Duodenal mucosa (tissue), 2 donors: ENCODE measurements at regions not wholly inside any gene's neighbourhood (a gene's known extent, or its start where the extent isn't known, plus 50 kb on each side); places are given as distances from the start of the nearest gene placed in this dataset.
"Not testable (repeated sequence)": the region's sequence is repeated elsewhere in the genome, so short reads cannot be mapped to it uniquely, and the experiment has no call there.

Source experiments
- H3K27ac ChIP-seq: one replicate; pipeline ENCODE4 v1.7.0; 2013; ENCODE audit warnings: low read depth, low read length
- H3K27me3 ChIP-seq, 2 donors: one replicate each; pipeline ENCODE4 v1.7.0; 2013; ENCODE audit warnings: low read length in 2 of 2, control low read depth in 1 of 2; ENCODE audit not compliant: insufficient read depth in 2 of 2, control insufficient read depth in 1 of 2
- H3K36me3 ChIP-seq, 2 donors: one replicate each; pipeline ENCODE4 v1.7.0; 2013; ENCODE audit warnings: low read length in 2 of 2, control low read depth in 1 of 2; ENCODE audit not compliant: insufficient read depth in 2 of 2, control insufficient read depth in 1 of 2
- H3K4me1 ChIP-seq, 2 donors: one replicate each; pipeline ENCODE4 v1.7.0; 2013; ENCODE audit warnings: low read length in 2 of 2, control low read depth in 1 of 2; ENCODE audit not compliant: insufficient read depth in 2 of 2, control insufficient read depth in 1 of 2
- H3K4me3 ChIP-seq, 2 donors: one replicate each; pipeline ENCODE4 v1.7.0; 2013; ENCODE audit warnings: low read length in 2 of 2, low read depth in 1 of 2
- H3K9ac ChIP-seq, 2 donors: one replicate each; pipeline ENCODE4 v1.7.0; 2013; ENCODE audit warnings: low read length in 2 of 2, low read depth in 1 of 2
- H3K9me3 ChIP-seq, 2 donors: one replicate each; pipeline ENCODE4 v1.7.0; 2013; ENCODE audit warnings: low read length in 2 of 2, control low read depth in 1 of 2; ENCODE audit not compliant: control insufficient read depth in 1 of 2

DNA sequence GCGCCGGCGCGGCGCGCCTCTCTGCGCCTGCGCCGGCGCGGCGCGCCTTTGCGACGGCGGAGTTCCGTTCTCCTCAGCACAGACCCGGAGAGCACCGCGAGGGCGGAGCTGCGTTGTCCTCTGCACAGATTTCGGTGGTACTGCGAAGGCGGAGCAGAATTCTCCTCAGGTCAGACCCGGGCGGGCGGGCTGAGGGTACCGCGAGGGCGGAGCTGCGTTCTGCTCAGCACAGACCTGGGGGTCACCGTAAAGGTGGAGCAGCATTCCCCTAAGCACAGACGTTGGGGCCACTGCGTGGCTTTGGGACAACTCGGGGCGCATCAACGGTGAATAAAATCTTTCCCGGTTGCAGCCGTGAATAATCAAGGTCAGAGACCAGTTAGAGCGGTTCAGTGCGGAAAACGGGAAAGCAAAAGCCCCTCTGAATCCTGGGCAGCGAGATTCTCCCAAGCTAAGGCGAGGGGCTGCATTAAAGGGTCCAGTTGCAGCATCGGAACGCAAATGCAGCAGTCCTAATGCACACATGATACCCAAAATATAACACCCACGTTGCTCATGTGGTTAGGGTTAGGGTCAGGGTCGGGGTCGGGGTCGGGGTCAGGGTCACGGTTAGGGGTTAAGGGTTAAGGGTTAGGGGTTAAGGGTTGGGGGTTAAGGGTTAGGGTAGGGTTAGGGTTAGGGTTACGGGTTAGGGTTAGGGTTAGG is 168.4 kb downstream of the OR4F15 start:
- H3K27me3 ChIP-seq, H3K27ac ChIP-seq, H3K4me1 ChIP-seq, H3K9me3 ChIP-seq, H3K4me3 ChIP-seq, H3K36me3 ChIP-seq, H3K9ac ChIP-seq: not testable (repeated sequence)
